Stomach (tissue), 4 donors: ENCODE measurements at regions not wholly inside any gene's neighbourhood (a gene's known extent, or its start where the extent isn't known, plus 50 kb on each side); places are given as distances from the start of the nearest gene placed in this dataset.

ENCODE experiments used
- EP300 ChIP-seq: sonication (generic); formaldehyde crosslinking; IDR thresholded peaks from one replicate; pipeline ENCODE4 v1.6.1; 2017; ENCODE audit warnings: antibody characterized with exemption
- POLR2A ChIP-seq, 4 donors: fragments of 450-650 bp; IDR thresholded peaks; one replicate each; pipeline ENCODE4 v1.6.1; 2016; ENCODE audit warnings: antibody characterized with exemption in 4 of 4, control low read depth in 2 of 4, mild to moderate bottlenecking in 1 of 4, moderate library complexity in 1 of 4
- TF ChIP-seq, protein P1 (sequence below), 7 experiments: fragments of 450-650 bp in 4 of 7; fragments of 200-600 bp in 3 of 7; sonication (generic) in 3 of 7; IDR thresholded peaks; one replicate each; pipeline ENCODE4 v1.5.1; 2016 to 2019; ENCODE audit warnings: antibody characterized with exemption in 7 of 7, control low read depth in 2 of 7, mild to moderate bottlenecking in 1 of 7

DNA sequence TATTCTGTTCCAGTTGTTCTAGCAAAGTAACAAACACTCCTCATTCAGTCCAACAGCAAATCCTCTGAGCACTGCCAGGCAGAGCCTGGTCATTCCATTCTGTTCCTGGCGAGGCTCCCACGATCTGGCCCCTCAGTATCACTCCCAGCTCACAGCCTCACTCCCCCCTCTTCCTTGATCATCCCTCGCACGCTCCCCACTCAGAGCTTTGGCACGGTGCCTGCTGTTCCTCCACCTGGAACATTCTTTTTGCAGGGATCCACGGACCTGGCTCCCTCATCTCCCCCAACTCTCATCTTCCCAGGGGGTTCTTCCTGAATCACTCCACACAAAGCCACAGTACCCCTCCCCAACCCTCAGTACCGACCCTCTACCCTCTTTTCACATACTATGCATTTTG is 192.3 kb downstream of the ATPSCKMT start:
- TF ChIP-seq, protein P1, sequence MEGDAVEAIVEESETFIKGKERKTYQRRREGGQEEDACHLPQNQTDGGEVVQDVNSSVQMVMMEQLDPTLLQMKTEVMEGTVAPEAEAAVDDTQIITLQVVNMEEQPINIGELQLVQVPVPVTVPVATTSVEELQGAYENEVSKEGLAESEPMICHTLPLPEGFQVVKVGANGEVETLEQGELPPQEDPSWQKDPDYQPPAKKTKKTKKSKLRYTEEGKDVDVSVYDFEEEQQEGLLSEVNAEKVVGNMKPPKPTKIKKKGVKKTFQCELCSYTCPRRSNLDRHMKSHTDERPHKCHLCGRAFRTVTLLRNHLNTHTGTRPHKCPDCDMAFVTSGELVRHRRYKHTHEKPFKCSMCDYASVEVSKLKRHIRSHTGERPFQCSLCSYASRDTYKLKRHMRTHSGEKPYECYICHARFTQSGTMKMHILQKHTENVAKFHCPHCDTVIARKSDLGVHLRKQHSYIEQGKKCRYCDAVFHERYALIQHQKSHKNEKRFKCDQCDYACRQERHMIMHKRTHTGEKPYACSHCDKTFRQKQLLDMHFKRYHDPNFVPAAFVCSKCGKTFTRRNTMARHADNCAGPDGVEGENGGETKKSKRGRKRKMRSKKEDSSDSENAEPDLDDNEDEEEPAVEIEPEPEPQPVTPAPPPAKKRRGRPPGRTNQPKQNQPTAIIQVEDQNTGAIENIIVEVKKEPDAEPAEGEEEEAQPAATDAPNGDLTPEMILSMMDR (IDR thresholded peaks at IDR 0.05), result no peak
- TF ChIP-seq POLR2A (IDR thresholded peaks at IDR 0.05), result no peak
- no peak for TF ChIP-seq EP300
